Erythroblast (primary cell): ENCODE measurements at regions not wholly inside any gene's neighbourhood (a gene's known extent, or its start where the extent isn't known, plus 50 kb on each side); places are given as distances from the start of the nearest gene placed in this dataset.

Experiments
- GATA1 ChIP-seq: IDR thresholded peaks from 2 replicates; pipeline ENCODE4 v1.6.1; 2011; ENCODE audit warnings: low read depth, mild to moderate bottlenecking, control low read depth, low read length, moderate library complexity
- POLR2A ChIP-seq: IDR thresholded peaks from 2 replicates; pipeline ENCODE4 v1.6.1; 2011; ENCODE audit warnings: mild to moderate bottlenecking, low read length

DNA sequence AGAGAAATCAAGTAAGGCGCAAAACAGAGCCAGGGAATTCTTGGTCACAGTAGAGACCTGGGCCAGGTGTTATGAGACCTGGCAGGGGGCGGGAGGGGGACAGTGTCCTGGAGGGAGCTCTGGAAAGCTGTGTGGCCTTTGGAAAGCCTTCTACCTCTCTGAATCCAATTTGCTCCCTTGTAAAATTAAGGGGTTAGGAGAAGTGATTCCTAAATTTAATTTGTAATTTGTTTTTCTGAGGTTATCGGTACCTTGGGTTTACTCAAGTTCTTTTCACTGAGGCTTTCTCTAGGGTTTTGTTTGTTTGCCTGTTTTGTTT, 920.8 kb downstream of the TYW1 start:
- no peak for TF ChIP-seq POLR2A
- no peak for TF ChIP-seq GATA1
